Mesenchymal stem cell (in vitro differentiated cells and primary cell): ENCODE measurements at regions not wholly inside any gene's neighbourhood (a gene's known extent, or its start where the extent isn't known, plus 50 kb on each side); places are given as distances from the start of the nearest gene placed in this dataset.

ENCODE experiments used
- DNase-seq: peaks from one replicate; pipeline ENCODE4 v3.0.0-alpha.2; 2013
- H2AFZ ChIP-seq: one replicate; pipeline ENCODE4 v1.6.1; 2013; ENCODE audit warnings: low read depth, mild to moderate bottlenecking, control low read depth, inconsistent platforms, low read length, moderate library complexity
- H2AK5ac ChIP-seq: 2 replicates; pipeline ENCODE4 v1.6.1; 2013; ENCODE audit warnings: low read length, moderate library complexity, mild to moderate bottlenecking, inconsistent platforms; ENCODE audit not compliant: severe bottlenecking
- H2BK120ac ChIP-seq: one replicate; pipeline ENCODE4 v1.6.1; 2013; ENCODE audit warnings: low read depth, mild to moderate bottlenecking, inconsistent platforms, low read length, moderate library complexity
- H2BK12ac ChIP-seq, 2 experiments: one replicate each; pipeline ENCODE4 v1.6.1; 2013; ENCODE audit warnings: inconsistent platforms in 2 of 2, low read length in 2 of 2, mild to moderate bottlenecking in 2 of 2, moderate library complexity in 2 of 2, control low read depth in 1 of 2
- H2BK15ac ChIP-seq: one replicate; pipeline ENCODE4 v1.6.1; 2013; ENCODE audit warnings: mild to moderate bottlenecking, low read depth, inconsistent platforms; ENCODE audit not compliant: poor library complexity, severe bottlenecking
- H2BK5ac ChIP-seq: 2 replicates; pipeline ENCODE4 v1.6.1; 2013; ENCODE audit warnings: low read depth, mild to moderate bottlenecking, low read length, control low read depth, inconsistent platforms; ENCODE audit not compliant: poor library complexity, severe bottlenecking
- H3K14ac ChIP-seq, 2 experiments: one replicate each; pipeline ENCODE4 v1.6.1; 2013; ENCODE audit warnings: inconsistent platforms in 2 of 2, low read length in 2 of 2, control low read depth in 1 of 2, mild to moderate bottlenecking in 1 of 2, moderate library complexity in 1 of 2
- H3K18ac ChIP-seq, 2 experiments: one replicate each; pipeline ENCODE4 v1.6.1; 2013; ENCODE audit warnings: inconsistent platforms in 2 of 2, low read length in 2 of 2, control low read depth in 1 of 2, low read depth in 1 of 2, mild to moderate bottlenecking in 1 of 2
- H3K23ac ChIP-seq, 2 experiments: one replicate each; pipeline ENCODE4 v1.6.1; 2013; ENCODE audit warnings: inconsistent platforms in 2 of 2, low read length in 2 of 2, mild to moderate bottlenecking in 2 of 2, moderate library complexity in 2 of 2, control low read depth in 1 of 2
- H3K27ac ChIP-seq: 2 replicates; pipeline ENCODE4 v1.5.1; 2013; ENCODE audit warnings: mild to moderate bottlenecking, moderate library complexity, low read length, control low read depth, inconsistent platforms; ENCODE audit not compliant: poor library complexity, severe bottlenecking
- H3K27me3 ChIP-seq, 2 experiments: 2 replicates each; pipeline versions ENCODE4 v1.6.1 to v1.7.0; 2013; ENCODE audit warnings: low read length in 2 of 2, mild to moderate bottlenecking in 2 of 2, moderate library complexity in 2 of 2, control low read depth in 1 of 2, inconsistent platforms in 1 of 2; ENCODE audit not compliant: control insufficient read depth in 1 of 2, insufficient read depth in 1 of 2
- H3K36me3 ChIP-seq, 2 experiments: 2 replicates each; pipeline versions ENCODE4 v1.6.1 to v1.7.0; 2013; ENCODE audit warnings: low read length in 2 of 2, control low read depth in 1 of 2, inconsistent platforms in 1 of 2, low read depth in 1 of 2, mild to moderate bottlenecking in 1 of 2; ENCODE audit not compliant: insufficient read depth in 2 of 2, control insufficient read depth in 1 of 2
- H3K4ac ChIP-seq, 2 experiments: one replicate each; pipeline ENCODE4 v1.6.1; 2013; ENCODE audit warnings: inconsistent platforms in 2 of 2, low read length in 2 of 2, mild to moderate bottlenecking in 2 of 2, moderate library complexity in 2 of 2, control low read depth in 1 of 2, low read depth in 1 of 2
- H3K4me1 ChIP-seq: 2 replicates; pipeline ENCODE4 v1.6.1; 2013; ENCODE audit warnings: low read depth, low read length, control low read depth; ENCODE audit not compliant: control insufficient read depth, insufficient read depth
- H3K4me2 ChIP-seq: 2 replicates; pipeline ENCODE4 v1.6.1; 2013; ENCODE audit warnings: low read length, mild to moderate bottlenecking, inconsistent platforms; ENCODE audit not compliant: poor library complexity, severe bottlenecking
- H3K4me3 ChIP-seq, 2 experiments: 2 replicates each; pipeline versions ENCODE4 v1.5.1 to v1.7.0; 2013; ENCODE audit warnings: low read length in 2 of 2, mild to moderate bottlenecking in 2 of 2, control low read depth in 1 of 2, low read depth in 1 of 2; ENCODE audit not compliant: insufficient read depth in 1 of 2
- H3K79me1 ChIP-seq: replicated peaks from 2 replicates; pipeline ENCODE4 v1.6.1; 2013; ENCODE audit warnings: mild to moderate bottlenecking, control low read depth, low read length, inconsistent platforms; ENCODE audit not compliant: poor library complexity, severe bottlenecking
- H3K9ac ChIP-seq: 2 replicates; pipeline ENCODE4 v1.7.0; 2013; ENCODE audit warnings: mild to moderate bottlenecking, low read length, moderate library complexity
- H3K9me3 ChIP-seq: 2 replicates; pipeline ENCODE4 v1.7.0; 2013; ENCODE audit warnings: mild to moderate bottlenecking, low read length; ENCODE audit not compliant: control insufficient read depth
- H4K8ac ChIP-seq: one replicate; pipeline ENCODE4 v1.6.1; 2013; ENCODE audit warnings: inconsistent platforms, mild to moderate bottlenecking, low read length, moderate library complexity
- H4K91ac ChIP-seq: one replicate; pipeline ENCODE4 v1.6.1; 2013; ENCODE audit warnings: mild to moderate bottlenecking, low read length, inconsistent platforms
- WGBS: methylation state at CpG from one replicate; pipeline ENCODE4 v1.1.7; 2013; ENCODE audit warnings: mixed read lengths; 5-methylcytosine and 5-hydroxymethylcytosine counted together

DNA sequence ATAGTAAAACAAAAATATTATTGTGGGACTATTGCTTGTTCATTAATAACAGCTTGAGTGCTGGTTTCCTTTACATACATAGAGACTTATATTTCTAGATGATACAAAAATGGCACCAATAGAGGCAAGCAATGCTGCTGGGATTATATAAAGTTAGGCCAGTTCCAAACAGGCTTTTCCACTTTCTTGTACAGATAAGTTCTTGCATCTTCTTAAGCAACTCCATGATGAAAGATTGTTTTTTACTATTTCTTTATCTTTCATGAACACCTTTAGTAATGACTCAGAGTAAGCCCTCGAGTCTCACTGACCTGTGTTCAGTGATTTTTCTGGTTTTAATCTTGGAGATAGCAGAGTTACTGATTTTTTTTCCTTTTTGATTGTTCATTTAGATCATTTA lies 324.4 kb downstream of the PRR16 start:
- H3K27ac ChIP-seq, result no peak overlapping the region
- no peak for DNase-seq
- H3K27me3 ChIP-seq, result no peaks in the 10 kb centered on the region
- no CpG with 5 or more reads among the region's 1 CpG for WGBS
- H3K36me3 ChIP-seq, result no peaks in the 10 kb centered on the region
- H3K79me1 ChIP-seq, result no peaks in the 10 kb centered on the region
- H3K23ac ChIP-seq, result no peak overlapping the region
- no peak overlapping the region for H4K8ac ChIP-seq
- H4K91ac ChIP-seq, result no peak overlapping the region
- no peak overlapping the region for H2BK120ac ChIP-seq
- H3K4me1 ChIP-seq, result no peaks in the 10 kb centered on the region
- H3K4ac ChIP-seq, result no peak overlapping the region
- H3K9ac ChIP-seq, result no peak overlapping the region
- no peaks in the 10 kb centered on the region for H3K9me3 ChIP-seq
- H3K18ac ChIP-seq, result no peak overlapping the region
- no peak overlapping the region for H2AFZ ChIP-seq
- H2BK5ac ChIP-seq, result no peak overlapping the region
- H2AK5ac ChIP-seq, result no peak overlapping the region
- H3K4me3 ChIP-seq, result no peak overlapping the region
- no peak overlapping the region for H2BK12ac ChIP-seq
- no peak overlapping the region for H3K4me2 ChIP-seq
- H3K14ac ChIP-seq, result no peak overlapping the region
- no peak overlapping the region for H2BK15ac ChIP-seq

DNA sequence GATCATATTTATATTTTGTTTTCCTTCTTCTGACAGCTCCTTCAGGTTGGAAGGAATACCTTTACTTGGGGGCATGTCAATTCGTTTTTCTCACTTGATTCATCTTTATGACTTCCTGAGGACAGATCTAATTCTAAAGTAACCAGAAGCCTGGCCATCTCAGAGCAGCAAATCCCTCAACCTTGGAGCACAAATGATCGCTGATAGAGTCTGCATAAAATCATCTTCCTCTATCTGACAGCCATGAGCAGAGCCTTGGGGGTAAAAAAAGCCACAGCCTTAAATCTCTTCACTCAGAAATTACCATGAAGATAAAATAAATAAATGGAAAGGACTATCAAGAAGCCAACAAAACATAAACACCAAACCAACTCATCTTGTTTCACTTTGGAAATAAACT lies 325.8 kb downstream of the PRR16 start:
- no peak overlapping the region for H3K4ac ChIP-seq
- no peaks in the 10 kb centered on the region for H3K4me1 ChIP-seq
- 8% methylated on average over 2 of the region's 2 CpGs for WGBS
- no peak overlapping the region for H4K91ac ChIP-seq
- no peak overlapping the region for H2BK15ac ChIP-seq
- no peak overlapping the region for H3K9ac ChIP-seq
- no peak overlapping the region for H2AFZ ChIP-seq
- H3K27me3 ChIP-seq, result no peaks in the 10 kb centered on the region
- no peak overlapping the region for H4K8ac ChIP-seq
- H3K36me3 ChIP-seq, result no peaks in the 10 kb centered on the region
- H3K18ac ChIP-seq, result no peak overlapping the region
- DNase-seq, result no peak
- no peak overlapping the region for H3K14ac ChIP-seq
- no peaks in the 10 kb centered on the region for H3K9me3 ChIP-seq
- no peak overlapping the region for H3K4me2 ChIP-seq
- H3K23ac ChIP-seq, result no peak overlapping the region
- H2BK12ac ChIP-seq, result no peak overlapping the region
- no peak overlapping the region for H2BK5ac ChIP-seq
- H3K79me1 ChIP-seq, result no peaks in the 10 kb centered on the region
- H2BK120ac ChIP-seq, result no peak overlapping the region
- H3K4me3 ChIP-seq, result no peak overlapping the region
- no peak overlapping the region for H2AK5ac ChIP-seq
- H3K27ac ChIP-seq, result no peak overlapping the region

DNA sequence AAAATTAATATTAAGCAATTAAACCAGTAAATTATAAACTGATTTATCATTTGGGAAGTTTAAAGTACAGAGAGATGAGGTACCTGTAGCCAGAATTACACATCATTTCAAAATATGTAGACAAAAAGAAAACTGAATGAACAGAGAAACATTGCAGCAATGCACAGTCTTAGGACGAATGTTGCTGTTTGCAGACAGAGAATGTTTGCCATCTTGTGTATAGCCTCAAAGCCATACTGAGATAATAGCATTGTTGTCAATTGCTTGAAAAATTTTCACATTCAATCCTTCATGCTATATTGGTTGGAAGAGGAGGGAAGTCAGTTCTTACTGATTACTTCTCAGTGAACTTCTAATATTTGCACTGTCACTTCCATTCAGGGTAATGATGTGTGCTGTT lies 326.2 kb downstream of the PRR16 start:
- no peak overlapping the region for H3K23ac ChIP-seq
- no peak overlapping the region for H3K9ac ChIP-seq
- WGBS, result 67% methylated on average over 1 of the region's 1 CpG
- H2BK120ac ChIP-seq, result no peak overlapping the region
- H3K36me3 ChIP-seq, result no peaks in the 10 kb centered on the region
- H2BK15ac ChIP-seq, result no peak overlapping the region
- no peak overlapping the region for H2BK12ac ChIP-seq
- no peak overlapping the region for H3K14ac ChIP-seq
- no peak overlapping the region for H2AFZ ChIP-seq
- no peak overlapping the region for H2BK5ac ChIP-seq
- no peaks in the 10 kb centered on the region for H3K4me1 ChIP-seq
- H3K79me1 ChIP-seq, result no peaks in the 10 kb centered on the region
- no peak overlapping the region for H2AK5ac ChIP-seq
- no peak overlapping the region for H3K27ac ChIP-seq
- no peak overlapping the region for H3K18ac ChIP-seq
- no peaks in the 10 kb centered on the region for H3K9me3 ChIP-seq
- H3K27me3 ChIP-seq, result no peaks in the 10 kb centered on the region
- H3K4me2 ChIP-seq, result no peak overlapping the region
- H4K8ac ChIP-seq, result no peak overlapping the region
- no peak overlapping the region for H3K4me3 ChIP-seq
- H3K4ac ChIP-seq, result no peak overlapping the region
- DNase-seq, result no peak
- H4K91ac ChIP-seq, result no peak overlapping the region

DNA sequence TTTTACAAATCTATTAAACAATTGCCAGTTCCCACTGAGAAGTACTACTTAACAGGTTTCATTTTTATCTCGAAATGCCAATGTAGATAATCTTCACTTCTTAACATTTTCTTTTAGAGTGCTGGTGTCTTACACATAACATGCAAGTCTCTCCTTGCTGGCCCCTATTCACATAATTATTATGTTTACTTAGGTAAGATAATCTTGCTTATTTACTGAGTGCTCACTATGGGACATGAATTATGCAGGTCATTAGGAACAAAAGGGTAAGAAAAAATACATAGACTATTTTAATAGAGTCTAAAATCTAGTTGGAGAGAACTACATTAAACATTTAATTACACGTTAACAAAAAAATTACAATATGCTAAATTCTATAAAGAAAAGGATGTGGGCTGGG lies 328.4 kb downstream of the PRR16 start:
- H2AFZ ChIP-seq, result no peak overlapping the region
- 92% methylated on average over 1 of the region's 2 CpGs for WGBS

More for the DNA sequence above, 328.4 kb downstream of the PRR16 start:
- Histone ChIP-seq H3K9ac (no peak overlapping the region), H4K8ac (no peak overlapping the region), H3K4me2 (no peak overlapping the region), H3K18ac (no peak overlapping the region), H3K4me1 (no peaks in the 10 kb centered on the region), H3K14ac (no peak overlapping the region), H3K4ac (no peak overlapping the region), H4K91ac (no peak overlapping the region), H2BK12ac (no peak overlapping the region), H3K27me3 (no peaks in the 10 kb centered on the region), H2BK5ac (no peak overlapping the region), H2AK5ac (no peak overlapping the region), H3K36me3 (no peaks in the 10 kb centered on the region), H3K4me3 (no peak overlapping the region), H3K27ac (no peak overlapping the region), H3K79me1 (no peaks in the 10 kb centered on the region), H2BK120ac (no peak overlapping the region), H3K23ac (no peak overlapping the region), H2BK15ac (no peak overlapping the region), H3K9me3 (no peaks in the 10 kb centered on the region)
- DNase-seq, result no peak
